ENCODE measurements at regions not wholly inside any gene's neighbourhood (a gene's known extent, or its start where the extent isn't known, plus 50 kb on each side); places are given as distances from the start of the nearest gene placed in this dataset.

- no peak for DNase-seq (ENCODE audit: low spot score)
Measured at GRCh38 chr7:155181768-155182167, 111.6 kb downstream of the HTR5A start.

GRCh38 chr7:155182406-155182970 lies 112.4 kb downstream of the HTR5A start:
- DNase-seq (ENCODE audit: low spot score) = no peak

- DNase-seq (ENCODE audit: low spot score) = no peak
Measured at GRCh38 chr7:155183655-155184054, 113.5 kb downstream of the HTR5A start.

- no peak for DNase-seq (ENCODE audit: low spot score)
Measured at GRCh38 chr7:155184923-155185322, 112.8 kb upstream of the INSIG1 start.

- no peak for DNase-seq (ENCODE audit: low spot score)
Measured at GRCh38 chr7:155187061-155187785, 110.5 kb upstream of the INSIG1 start.

- DNase-seq (ENCODE audit: low spot score) = no peak
Measured at GRCh38 chr7:155188357-155188756, 109.3 kb upstream of the INSIG1 start.

GRCh38 chr7:155188821-155189581 lies 108.7 kb upstream of the INSIG1 start:
- no peak for DNase-seq (ENCODE audit: low spot score)

- DNase-seq (ENCODE audit: low spot score) = no peak
Measured at GRCh38 chr7:155189590-155189989, 108.1 kb upstream of the INSIG1 start.

- DNase-seq (ENCODE audit: low spot score) = peak; percentile 59
Measured at GRCh38 chr7:155190688-155191087, 107.0 kb upstream of the INSIG1 start.

- DNase-seq (ENCODE audit: low spot score) = no peak
Measured at GRCh38 chr7:155191137-155191536, 106.5 kb upstream of the INSIG1 start.

- no peak for DNase-seq (ENCODE audit: low spot score)
Measured at GRCh38 chr7:155191901-155192478, 105.7 kb upstream of the INSIG1 start.

- no peak for DNase-seq (ENCODE audit: low spot score)
Measured at GRCh38 chr7:155192961-155193640, 104.6 kb upstream of the INSIG1 start.

GRCh38 chr7:155193716-155194115 lies 104.0 kb upstream of the INSIG1 start:
- DNase-seq (ENCODE audit: low spot score) = no peak

- no peak for DNase-seq (ENCODE audit: low spot score)
Measured at GRCh38 chr7:155194382-155195140, 103.1 kb upstream of the INSIG1 start.

- no peak for DNase-seq (ENCODE audit: low spot score)
Measured at GRCh38 chr7:155195939-155196523, 101.6 kb upstream of the INSIG1 start.

- DNase-seq (ENCODE audit: low spot score) = no peak
Measured at GRCh38 chr7:155198196-155198892, 99.3 kb upstream of the INSIG1 start.

- no peak for DNase-seq (ENCODE audit: low spot score)
Measured at GRCh38 chr7:155198901-155199845, 98.5 kb upstream of the INSIG1 start.

- no peak for DNase-seq (ENCODE audit: low spot score)
Measured at GRCh38 chr7:155201325-155202087, 96.2 kb upstream of the INSIG1 start.

All from LoVo (cell line).